ENCODE measurements at regions not wholly inside any gene's neighbourhood (a gene's known extent, or its start where the extent isn't known, plus 50 kb on each side); places are given as distances from the start of the nearest gene placed in this dataset.

DNA sequence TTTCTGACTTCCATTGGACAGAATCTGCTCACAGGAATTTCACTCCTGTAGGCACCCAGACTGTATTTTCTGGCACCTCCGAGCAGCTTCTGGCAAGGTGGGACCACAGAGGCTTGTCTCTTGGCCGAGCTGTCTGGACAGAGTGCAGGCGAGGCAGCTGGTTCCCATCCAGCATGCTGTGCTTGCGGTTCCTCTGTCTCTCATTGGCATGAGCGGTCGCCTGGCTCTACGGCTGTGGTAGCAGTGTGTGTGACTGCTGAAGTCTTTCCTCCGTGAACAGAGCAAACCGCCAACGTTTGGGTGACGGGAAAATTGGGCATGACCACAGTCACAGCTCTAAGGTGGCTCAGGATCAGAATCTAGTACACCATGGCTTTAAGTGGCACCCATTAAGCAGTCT lies 411.7 kb upstream of the NETO1 start:
- Histone ChIP-seq H3K27ac (ENCODE audit: low read depth, low read length) (no peak overlapping the region), H3K4me3 (ENCODE audit: low read length in 3 of 3) (no peak overlapping the region), H3K9me3 (ENCODE audit: control insufficient read depth in 3 of 3, low read length in 3 of 3) (no peaks in the 10 kb centered on the region), H3K9ac (ENCODE audit: low read depth in 1 of 3, low read length in 3 of 3) (no peak overlapping the region), H3K4me1 (ENCODE audit: control insufficient read depth in 3 of 3, insufficient read depth in 3 of 3, low read length in 3 of 3) (no peaks in the 10 kb centered on the region), H3K27me3 (ENCODE audit: control insufficient read depth in 3 of 3, insufficient read depth in 3 of 3, low read length in 3 of 3) (no peaks in the 10 kb centered on the region), H3K36me3 (ENCODE audit: control insufficient read depth in 3 of 3, insufficient read depth in 3 of 3, low read length in 3 of 3) (no peaks in the 10 kb centered on the region)

- H3K27ac ChIP-seq (ENCODE audit: low read depth, low read length), result no peak overlapping the region
- no peak overlapping the region for H3K9ac ChIP-seq (ENCODE audit: low read depth in 1 of 3, low read length in 3 of 3)
- H3K36me3 ChIP-seq (ENCODE audit: control insufficient read depth in 3 of 3, insufficient read depth in 3 of 3, low read length in 3 of 3), result no peaks in the 10 kb centered on the region
- no peaks in the 10 kb centered on the region for H3K4me1 ChIP-seq (ENCODE audit: control insufficient read depth in 3 of 3, insufficient read depth in 3 of 3, low read length in 3 of 3)
- no peaks in the 10 kb centered on the region for H3K27me3 ChIP-seq (ENCODE audit: control insufficient read depth in 3 of 3, insufficient read depth in 3 of 3, low read length in 3 of 3)
- H3K4me3 ChIP-seq (ENCODE audit: low read length in 3 of 3), result no peak overlapping the region
- no peaks in the 10 kb centered on the region for H3K9me3 ChIP-seq (ENCODE audit: control insufficient read depth in 3 of 3, low read length in 3 of 3)
Observed at GRCh38 chr18:73274812-73275621, 407.2 kb upstream of the NETO1 start.

- H3K9me3 ChIP-seq (ENCODE audit: control insufficient read depth in 3 of 3, low read length in 3 of 3), result no peaks in the 10 kb centered on the region
Observed at GRCh38 chr18:73270920-73271634, 403.3 kb upstream of the NETO1 start.

GRCh38 chr18:73264562-73264921 lies 396.8 kb upstream of the NETO1 start:
- no peaks in the 10 kb centered on the region for H3K9me3 ChIP-seq (ENCODE audit: control insufficient read depth in 3 of 3, low read length in 3 of 3)

More at GRCh38 chr18:73270920-73271634, 403.3 kb upstream of the NETO1 start:
- Histone ChIP-seq H3K4me1 (ENCODE audit: control insufficient read depth in 3 of 3, insufficient read depth in 3 of 3, low read length in 3 of 3) (no peaks in the 10 kb centered on the region), H3K9ac (ENCODE audit: low read depth in 1 of 3, low read length in 3 of 3) (no peak overlapping the region), H3K27me3 (ENCODE audit: control insufficient read depth in 3 of 3, insufficient read depth in 3 of 3, low read length in 3 of 3) (no peaks in the 10 kb centered on the region), H3K4me3 (ENCODE audit: low read length in 3 of 3) (no peak overlapping the region), H3K36me3 (ENCODE audit: control insufficient read depth in 3 of 3, insufficient read depth in 3 of 3, low read length in 3 of 3) (no peaks in the 10 kb centered on the region), H3K27ac (ENCODE audit: low read depth, low read length) (no peak overlapping the region)

DNA sequence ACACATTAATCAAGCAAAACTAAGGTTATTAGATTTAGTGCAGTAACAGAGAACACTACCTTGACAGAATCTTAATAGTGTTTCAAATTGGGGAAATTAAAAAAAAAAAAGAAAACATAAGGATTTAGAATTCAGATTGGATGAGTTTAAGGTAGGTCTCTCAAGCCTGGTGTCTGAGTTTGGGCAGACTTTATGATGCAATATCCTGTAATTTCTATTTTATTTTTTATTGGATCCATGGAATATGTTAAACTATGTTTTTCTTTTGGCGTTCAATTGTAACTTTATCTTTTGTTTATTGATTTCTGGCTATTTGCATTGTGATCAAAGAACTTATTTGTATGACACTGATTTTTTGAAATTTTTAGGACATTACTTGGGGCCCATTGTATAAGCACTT lies 394.1 kb upstream of the NETO1 start:
- Histone ChIP-seq H3K4me1 (ENCODE audit: control insufficient read depth in 3 of 3, insufficient read depth in 3 of 3, low read length in 3 of 3) (no peaks in the 10 kb centered on the region), H3K27ac (ENCODE audit: low read depth, low read length) (no peak overlapping the region), H3K4me3 (ENCODE audit: low read length in 3 of 3) (no peak overlapping the region), H3K9ac (ENCODE audit: low read depth in 1 of 3, low read length in 3 of 3) (no peak overlapping the region), H3K36me3 (ENCODE audit: control insufficient read depth in 3 of 3, insufficient read depth in 3 of 3, low read length in 3 of 3) (no peaks in the 10 kb centered on the region), H3K9me3 (ENCODE audit: control insufficient read depth in 3 of 3, low read length in 3 of 3) (no peaks in the 10 kb centered on the region), H3K27me3 (ENCODE audit: control insufficient read depth in 3 of 3, insufficient read depth in 3 of 3, low read length in 3 of 3) (no peaks in the 10 kb centered on the region)

More at GRCh38 chr18:73264562-73264921, 396.8 kb upstream of the NETO1 start:
- H3K4me1 ChIP-seq (ENCODE audit: control insufficient read depth in 3 of 3, insufficient read depth in 3 of 3, low read length in 3 of 3), result no peaks in the 10 kb centered on the region
- no peaks in the 10 kb centered on the region for H3K36me3 ChIP-seq (ENCODE audit: control insufficient read depth in 3 of 3, insufficient read depth in 3 of 3, low read length in 3 of 3)
- no peak overlapping the region for H3K4me3 ChIP-seq (ENCODE audit: low read length in 3 of 3)
- H3K27ac ChIP-seq (ENCODE audit: low read depth, low read length), result no peak overlapping the region
- no peaks in the 10 kb centered on the region for H3K27me3 ChIP-seq (ENCODE audit: control insufficient read depth in 3 of 3, insufficient read depth in 3 of 3, low read length in 3 of 3)
- no peak overlapping the region for H3K9ac ChIP-seq (ENCODE audit: low read depth in 1 of 3, low read length in 3 of 3)

- no peak overlapping the region for H3K9ac ChIP-seq (ENCODE audit: low read depth in 1 of 3, low read length in 3 of 3)
Observed at GRCh38 chr18:73261243-73261642, 393.5 kb upstream of the NETO1 start.

GRCh38 chr18:73258375-73259087 lies 390.7 kb upstream of the NETO1 start:
- no peak overlapping the region for H3K27ac ChIP-seq (ENCODE audit: low read depth, low read length)
- no peaks in the 10 kb centered on the region for H3K27me3 ChIP-seq (ENCODE audit: control insufficient read depth in 3 of 3, insufficient read depth in 3 of 3, low read length in 3 of 3)
- no peaks in the 10 kb centered on the region for H3K4me1 ChIP-seq (ENCODE audit: control insufficient read depth in 3 of 3, insufficient read depth in 3 of 3, low read length in 3 of 3)
- no peaks in the 10 kb centered on the region for H3K36me3 ChIP-seq (ENCODE audit: control insufficient read depth in 3 of 3, insufficient read depth in 3 of 3, low read length in 3 of 3)
- H3K9ac ChIP-seq (ENCODE audit: low read depth in 1 of 3, low read length in 3 of 3), result no peak overlapping the region
- no peaks in the 10 kb centered on the region for H3K9me3 ChIP-seq (ENCODE audit: control insufficient read depth in 3 of 3, low read length in 3 of 3)
- no peak overlapping the region for H3K4me3 ChIP-seq (ENCODE audit: low read length in 3 of 3)

More at GRCh38 chr18:73261243-73261642, 393.5 kb upstream of the NETO1 start:
- no peak overlapping the region for H3K4me3 ChIP-seq (ENCODE audit: low read length in 3 of 3)
- H3K9me3 ChIP-seq (ENCODE audit: control insufficient read depth in 3 of 3, low read length in 3 of 3), result no peaks in the 10 kb centered on the region
- H3K27ac ChIP-seq (ENCODE audit: low read depth, low read length), result no peak overlapping the region
- no peaks in the 10 kb centered on the region for H3K4me1 ChIP-seq (ENCODE audit: control insufficient read depth in 3 of 3, insufficient read depth in 3 of 3, low read length in 3 of 3)
- H3K36me3 ChIP-seq (ENCODE audit: control insufficient read depth in 3 of 3, insufficient read depth in 3 of 3, low read length in 3 of 3), result no peaks in the 10 kb centered on the region
- H3K27me3 ChIP-seq (ENCODE audit: control insufficient read depth in 3 of 3, insufficient read depth in 3 of 3, low read length in 3 of 3), result no peaks in the 10 kb centered on the region

- H3K36me3 ChIP-seq (ENCODE audit: control insufficient read depth in 3 of 3, insufficient read depth in 3 of 3, low read length in 3 of 3), result no peaks in the 10 kb centered on the region
- no peaks in the 10 kb centered on the region for H3K4me1 ChIP-seq (ENCODE audit: control insufficient read depth in 3 of 3, insufficient read depth in 3 of 3, low read length in 3 of 3)
- H3K4me3 ChIP-seq (ENCODE audit: low read length in 3 of 3), result no peak overlapping the region
- no peaks in the 10 kb centered on the region for H3K9me3 ChIP-seq (ENCODE audit: control insufficient read depth in 3 of 3, low read length in 3 of 3)
- H3K27ac ChIP-seq (ENCODE audit: low read depth, low read length), result no peak overlapping the region
- no peaks in the 10 kb centered on the region for H3K27me3 ChIP-seq (ENCODE audit: control insufficient read depth in 3 of 3, insufficient read depth in 3 of 3, low read length in 3 of 3)
- no peak overlapping the region for H3K9ac ChIP-seq (ENCODE audit: low read depth in 1 of 3, low read length in 3 of 3)
Observed at GRCh38 chr18:73254564-73254963, 386.8 kb upstream of the NETO1 start.

- Histone ChIP-seq H3K9me3 (ENCODE audit: control insufficient read depth in 3 of 3, low read length in 3 of 3) (no peaks in the 10 kb centered on the region), H3K36me3 (ENCODE audit: control insufficient read depth in 3 of 3, insufficient read depth in 3 of 3, low read length in 3 of 3) (no peaks in the 10 kb centered on the region), H3K27me3 (ENCODE audit: control insufficient read depth in 3 of 3, insufficient read depth in 3 of 3, low read length in 3 of 3) (no peaks in the 10 kb centered on the region), H3K4me1 (ENCODE audit: control insufficient read depth in 3 of 3, insufficient read depth in 3 of 3, low read length in 3 of 3) (no peaks in the 10 kb centered on the region), H3K4me3 (ENCODE audit: low read length in 3 of 3) (no peak overlapping the region), H3K9ac (ENCODE audit: low read depth in 1 of 3, low read length in 3 of 3) (no peak overlapping the region), H3K27ac (ENCODE audit: low read depth, low read length) (no peak overlapping the region)
Observed at GRCh38 chr18:73249030-73249429, 381.2 kb upstream of the NETO1 start.

- H3K9me3 ChIP-seq (ENCODE audit: control insufficient read depth in 3 of 3, low read length in 3 of 3), result no peaks in the 10 kb centered on the region
- H3K27ac ChIP-seq (ENCODE audit: low read depth, low read length), result no peak overlapping the region
- H3K27me3 ChIP-seq (ENCODE audit: control insufficient read depth in 3 of 3, insufficient read depth in 3 of 3, low read length in 3 of 3), result no peaks in the 10 kb centered on the region
- H3K4me3 ChIP-seq (ENCODE audit: low read length in 3 of 3), result no peak overlapping the region
- H3K36me3 ChIP-seq (ENCODE audit: control insufficient read depth in 3 of 3, insufficient read depth in 3 of 3, low read length in 3 of 3), result no peaks in the 10 kb centered on the region
- no peak overlapping the region for H3K9ac ChIP-seq (ENCODE audit: low read depth in 1 of 3, low read length in 3 of 3)
- H3K4me1 ChIP-seq (ENCODE audit: control insufficient read depth in 3 of 3, insufficient read depth in 3 of 3, low read length in 3 of 3), result no peaks in the 10 kb centered on the region
Observed at GRCh38 chr18:73246763-73247162, 379.0 kb upstream of the NETO1 start.

Data from skeletal muscle tissue (tissue), 3 donors.